Dedifferentiated amniotic fluid mesenchymal stem cell (primary cell): ENCODE measurements at regions not wholly inside any gene's neighbourhood (a gene's known extent, or its start where the extent isn't known, plus 50 kb on each side); places are given as distances from the start of the nearest gene placed in this dataset.
"Not testable (repeated sequence)": the region's sequence is repeated elsewhere in the genome, so short reads cannot be mapped to it uniquely, and the experiment has no call there.

Experiments used
- DNase-seq: peaks from one replicate; pipeline ENCODE4 v3.0.0-alpha.2; 2016; ENCODE audit errors: extremely low spot score

DNA sequence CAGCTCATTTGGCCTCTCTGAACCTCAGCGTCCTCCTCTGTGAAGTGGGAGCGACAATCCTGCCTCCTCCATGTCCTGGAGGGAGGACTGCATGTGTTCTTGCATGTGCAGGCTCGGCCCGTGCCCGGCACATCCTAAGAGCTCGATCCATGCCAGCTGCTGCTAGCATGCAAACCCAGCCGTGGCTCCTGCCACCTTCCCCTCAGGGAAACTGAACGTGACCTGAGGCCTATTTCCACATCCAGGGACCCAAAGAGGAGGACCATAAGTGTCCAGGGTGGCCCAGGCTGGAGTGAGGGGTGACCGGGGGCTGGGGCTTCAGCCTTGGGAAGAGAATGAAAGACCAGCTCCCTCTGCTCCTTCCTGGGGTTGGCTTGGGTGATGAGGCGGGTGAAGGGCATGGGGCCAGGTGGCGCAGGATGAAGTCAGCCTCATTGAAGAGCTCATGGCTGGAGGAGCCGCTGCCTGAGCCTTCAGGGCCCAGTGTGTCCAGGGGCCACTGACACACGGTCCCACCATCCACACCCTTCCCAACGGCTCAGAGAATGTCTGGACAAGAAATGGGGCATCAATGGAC, 115.7 kb upstream of the AKAP13 start:
- not testable (repeated sequence) for DNase-seq

- DNase-seq: not testable (repeated sequence)
Measured at GRCh38 chr15:85267158-85267857, 113.1 kb upstream of the AKAP13 start.

GRCh38 chr15:85274315-85275050, 105.9 kb upstream of the AKAP13 start:
- no peak for DNase-seq

DNA sequence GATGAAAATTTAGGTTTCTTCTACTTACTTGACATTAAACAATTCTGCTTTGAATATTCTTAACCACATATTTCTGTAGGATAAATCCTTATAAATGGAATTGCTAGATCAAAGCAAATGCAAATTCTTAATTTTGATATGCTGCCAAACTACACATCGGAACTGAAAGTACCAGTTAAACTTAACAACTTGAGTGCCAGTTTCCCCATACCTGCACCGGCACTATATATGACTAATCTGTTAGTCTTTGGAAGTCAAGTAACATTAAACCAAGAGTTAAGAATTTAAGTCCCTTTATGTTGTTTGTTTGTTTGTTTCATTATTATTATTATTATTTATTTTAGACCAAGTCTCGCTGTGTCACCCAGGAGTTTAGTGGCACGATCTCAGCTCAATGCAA, 103.9 kb upstream of the AKAP13 start:
- no peak for DNase-seq

DNA sequence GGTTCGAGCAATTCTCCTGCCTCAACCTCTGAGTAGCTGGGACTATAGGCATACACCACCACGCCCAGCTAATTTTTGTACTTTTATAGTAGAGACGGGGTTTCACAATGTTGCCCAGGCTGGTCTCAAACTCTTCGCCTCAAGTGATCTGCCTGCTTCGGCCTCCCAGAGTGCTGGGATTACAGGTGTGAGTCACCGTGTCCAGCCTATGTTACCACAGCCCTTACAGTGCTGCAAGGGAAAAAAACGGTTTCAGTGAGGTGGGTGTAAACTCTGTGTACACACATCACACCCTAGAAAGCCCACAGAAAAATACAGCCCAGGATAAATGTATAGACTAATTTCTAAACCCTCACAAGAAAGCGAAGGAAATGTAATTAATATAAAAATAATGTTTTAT, 103.5 kb upstream of the AKAP13 start:
- no peak for DNase-seq

DNA sequence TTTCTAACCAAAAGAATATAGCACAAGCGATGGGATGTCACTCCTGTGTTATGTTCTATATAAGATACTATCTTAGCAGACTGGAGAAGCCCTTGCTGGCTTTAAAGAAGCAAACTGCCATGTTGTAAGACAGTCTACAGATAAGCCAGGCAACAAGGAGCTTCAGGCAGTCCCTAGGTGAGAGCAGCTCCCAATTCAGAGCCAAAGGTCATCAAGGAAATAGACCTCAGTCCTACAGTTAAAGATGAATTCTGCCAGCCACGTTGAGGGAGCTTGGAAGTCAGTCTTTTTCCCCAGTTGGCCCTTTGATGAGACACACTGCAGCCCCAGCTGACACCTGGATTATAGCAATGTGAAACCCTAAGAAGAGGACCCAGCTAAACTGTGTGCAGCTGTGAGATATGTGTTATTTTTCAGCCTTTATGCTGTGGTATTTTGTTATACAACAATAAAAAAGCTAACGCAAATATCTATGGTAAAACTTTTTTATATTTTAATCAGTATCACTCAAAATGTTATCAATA, 102.5 kb upstream of the AKAP13 start:
- DNase-seq: no peak

DNA sequence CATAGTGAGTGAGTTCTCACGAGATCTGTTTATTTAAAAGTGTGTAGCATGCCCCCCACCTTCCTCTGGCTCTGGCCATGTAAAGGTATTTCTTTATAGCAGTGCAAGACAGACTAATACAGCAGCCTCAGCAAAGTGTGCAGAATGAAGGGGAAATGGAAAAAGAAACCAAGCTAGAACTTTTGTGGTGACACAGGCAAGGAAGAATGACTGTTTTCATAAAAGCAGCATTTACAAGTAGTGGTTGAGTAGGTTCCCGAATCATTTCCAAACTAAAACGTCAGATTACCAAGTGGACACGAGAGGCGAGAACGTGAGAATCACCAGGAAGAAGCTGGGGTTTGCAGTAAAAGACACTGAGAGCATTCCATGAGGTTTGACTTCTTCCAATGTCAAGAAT, 100.2 kb upstream of the AKAP13 start:
- no peak for DNase-seq

- no peak for DNase-seq
Measured at GRCh38 chr15:85281293-85281882, 99.0 kb upstream of the AKAP13 start.

GRCh38 chr15:85282504-85283115, 97.8 kb upstream of the AKAP13 start:
- DNase-seq: no peak

GRCh38 chr15:85283815-85284214, 96.6 kb upstream of the AKAP13 start:
- DNase-seq: not testable (repeated sequence)

- DNase-seq: no peak
Measured at GRCh38 chr15:85284497-85284896, 95.9 kb upstream of the AKAP13 start.

GRCh38 chr15:85289677-85290365, 90.6 kb upstream of the AKAP13 start:
- peak; percentile 64 for DNase-seq

DNA sequence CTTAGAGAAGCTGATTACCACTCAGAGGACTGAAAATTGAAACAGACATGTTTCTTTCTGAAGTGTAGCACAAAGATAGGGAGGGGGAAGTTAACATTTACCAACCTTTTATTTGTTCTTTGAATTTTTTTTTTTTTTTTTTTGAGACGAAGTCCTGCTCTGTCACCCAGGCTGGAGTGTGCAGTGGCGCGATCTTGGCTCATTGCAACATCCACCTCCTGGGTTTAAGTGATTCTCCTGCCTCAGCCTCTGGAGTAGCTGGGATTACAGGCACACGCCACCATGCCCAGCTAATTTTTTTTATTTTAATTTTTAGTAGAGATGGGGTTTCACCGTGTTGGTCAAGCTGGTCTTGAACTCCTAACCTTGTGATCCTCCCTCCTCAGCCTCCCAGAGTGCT, 87.8 kb upstream of the AKAP13 start:
- DNase-seq: not testable (repeated sequence)

GRCh38 chr15:85296615-85297402, 83.6 kb upstream of the AKAP13 start:
- peak; percentile 74 for DNase-seq

DNA sequence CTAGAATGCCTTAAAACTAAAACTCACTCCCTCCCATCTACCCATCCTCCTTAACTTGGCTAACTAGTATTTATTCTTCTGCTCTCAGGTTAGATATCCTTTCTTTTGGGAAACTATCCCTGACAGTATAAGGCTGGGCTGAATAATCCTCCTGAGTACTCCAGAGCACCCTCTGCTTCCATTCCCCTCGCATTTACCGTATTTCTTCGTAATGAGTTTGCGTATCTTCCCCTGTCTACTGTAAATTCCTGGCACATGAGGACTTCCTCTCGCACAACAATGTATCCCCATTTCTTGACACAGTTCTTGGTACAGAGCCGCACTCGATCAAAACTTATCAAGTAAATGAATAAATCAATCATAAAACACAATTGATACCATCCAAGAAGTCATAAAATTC, 82.9 kb upstream of the AKAP13 start:
- no peak for DNase-seq

DNA sequence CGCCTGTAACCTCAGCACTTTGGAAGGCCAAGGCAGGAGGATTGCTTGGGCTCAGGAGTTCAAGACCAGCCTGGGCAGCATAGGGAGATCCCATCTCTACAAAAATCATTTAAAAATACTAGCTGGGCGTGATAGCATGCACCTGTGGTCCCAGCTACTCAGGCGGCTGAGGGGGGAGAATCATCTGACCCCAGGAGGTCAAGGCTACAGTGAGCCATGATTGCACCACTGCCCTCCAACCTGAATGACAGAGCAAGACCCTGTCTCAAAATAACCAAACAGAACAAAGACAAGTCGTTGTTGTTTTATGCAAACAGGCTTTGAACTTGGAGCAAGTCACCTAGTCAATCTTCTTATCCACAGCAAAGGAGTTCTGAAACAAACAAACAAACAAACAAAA, 82.0 kb upstream of the AKAP13 start:
- DNase-seq: no peak

DNA sequence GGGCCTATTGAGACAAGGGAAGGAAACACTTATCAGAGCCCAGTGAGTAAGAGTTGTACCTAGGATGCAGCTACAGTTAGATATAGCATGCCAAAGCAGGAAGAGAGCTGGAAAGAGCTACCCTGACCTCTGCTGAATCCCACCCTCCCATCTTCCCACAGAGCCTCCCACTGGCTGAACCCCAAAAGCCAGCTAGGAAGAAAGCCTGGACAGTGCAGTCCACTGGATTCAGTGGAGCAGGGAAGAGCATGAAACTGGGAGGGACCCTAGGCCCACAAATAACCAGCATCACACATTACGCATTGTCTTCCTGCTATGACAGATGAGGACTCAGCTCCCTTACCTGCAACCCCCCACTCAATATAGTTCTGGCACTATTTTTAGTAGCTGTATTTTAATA, 81.5 kb upstream of the AKAP13 start:
- DNase-seq: no peak

- DNase-seq: no peak
Measured at GRCh38 chr15:85302271-85302670, 78.1 kb upstream of the AKAP13 start.

DNA sequence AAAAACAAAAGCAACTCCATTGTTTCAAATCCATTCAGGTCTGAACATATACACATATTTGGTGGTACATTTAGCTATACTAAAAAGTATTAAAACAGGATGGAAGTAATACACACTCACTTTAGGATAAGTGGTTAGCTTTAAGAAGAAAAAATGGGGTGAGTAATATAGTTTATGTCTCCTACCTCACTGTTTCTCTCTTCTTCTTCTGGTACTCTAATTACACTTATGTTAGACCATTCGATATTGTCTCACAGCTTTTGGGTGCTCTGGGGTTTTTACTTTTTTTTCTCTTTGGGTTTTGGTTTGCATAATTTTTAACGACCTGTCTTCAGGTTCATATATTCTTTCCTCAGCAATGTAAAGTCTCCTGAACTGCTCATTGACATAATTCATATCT, 75.4 kb upstream of the AKAP13 start:
- no peak for DNase-seq

DNA sequence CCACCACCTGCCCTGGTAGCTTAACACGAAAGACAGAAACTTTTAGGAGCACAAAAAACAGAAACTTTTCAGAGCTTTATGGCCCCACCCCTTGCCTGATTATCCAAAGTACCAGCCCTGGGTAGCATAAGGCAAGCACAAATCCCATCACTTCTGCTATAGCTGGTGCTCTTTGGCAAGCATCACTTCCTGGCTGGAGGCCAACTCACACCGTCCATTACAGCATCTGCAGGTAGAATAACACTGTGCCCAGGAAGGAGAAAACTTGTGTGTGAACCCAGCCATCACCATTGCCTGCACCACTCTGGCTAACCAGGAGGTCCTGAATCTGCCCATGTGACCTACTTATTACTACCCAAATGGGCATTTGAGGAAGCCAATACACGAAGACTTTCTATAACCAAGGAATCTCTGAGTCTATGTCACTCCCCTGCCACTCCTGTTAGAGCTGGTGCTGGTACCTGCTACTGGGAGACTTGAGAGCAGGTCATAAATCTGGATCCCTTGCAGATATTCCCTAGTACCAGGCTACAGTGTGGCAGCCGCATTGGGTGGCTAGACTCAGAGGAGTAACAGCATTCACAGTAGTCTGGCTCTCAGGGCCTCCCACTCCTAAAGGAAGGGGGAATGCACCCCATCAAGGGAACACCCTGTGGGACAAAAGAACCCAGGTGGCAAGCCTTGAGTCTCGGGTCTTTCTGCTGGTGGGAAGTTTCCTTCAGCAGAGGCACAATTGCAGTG, 73.3 kb upstream of the AKAP13 start:
- DNase-seq: no peak
